ENCODE measurements at regions not wholly inside any gene's neighbourhood (a gene's known extent, or its start where the extent isn't known, plus 50 kb on each side); places are given as distances from the start of the nearest gene placed in this dataset.

DNA sequence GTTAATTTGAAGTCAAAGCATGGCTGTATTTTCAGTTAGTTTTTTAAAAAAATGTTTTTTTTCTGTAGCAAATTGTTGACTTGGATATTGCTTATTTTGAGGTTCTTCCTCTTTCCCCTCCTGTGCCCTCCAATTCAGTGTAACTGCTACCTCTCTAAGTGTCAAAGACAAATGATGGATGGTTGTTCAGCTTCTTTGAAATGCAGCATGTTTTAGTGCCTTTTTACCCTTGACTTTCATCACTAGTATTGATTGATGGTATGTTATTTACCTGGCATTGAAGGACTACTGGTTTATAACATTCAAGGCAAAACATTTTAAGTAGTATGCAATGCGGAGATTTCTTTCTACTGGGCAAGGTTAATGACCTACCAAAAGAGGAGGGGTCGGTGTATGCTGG, 281.0 kb upstream of the FAT1 start:
- WGBS (ENCODE audit: extremely low coverage, insufficient read length, low lambda C conversion rate) = no CpG with 5 or more reads among the region's 2 CpGs
- TF ChIP-seq, protein P1, sequence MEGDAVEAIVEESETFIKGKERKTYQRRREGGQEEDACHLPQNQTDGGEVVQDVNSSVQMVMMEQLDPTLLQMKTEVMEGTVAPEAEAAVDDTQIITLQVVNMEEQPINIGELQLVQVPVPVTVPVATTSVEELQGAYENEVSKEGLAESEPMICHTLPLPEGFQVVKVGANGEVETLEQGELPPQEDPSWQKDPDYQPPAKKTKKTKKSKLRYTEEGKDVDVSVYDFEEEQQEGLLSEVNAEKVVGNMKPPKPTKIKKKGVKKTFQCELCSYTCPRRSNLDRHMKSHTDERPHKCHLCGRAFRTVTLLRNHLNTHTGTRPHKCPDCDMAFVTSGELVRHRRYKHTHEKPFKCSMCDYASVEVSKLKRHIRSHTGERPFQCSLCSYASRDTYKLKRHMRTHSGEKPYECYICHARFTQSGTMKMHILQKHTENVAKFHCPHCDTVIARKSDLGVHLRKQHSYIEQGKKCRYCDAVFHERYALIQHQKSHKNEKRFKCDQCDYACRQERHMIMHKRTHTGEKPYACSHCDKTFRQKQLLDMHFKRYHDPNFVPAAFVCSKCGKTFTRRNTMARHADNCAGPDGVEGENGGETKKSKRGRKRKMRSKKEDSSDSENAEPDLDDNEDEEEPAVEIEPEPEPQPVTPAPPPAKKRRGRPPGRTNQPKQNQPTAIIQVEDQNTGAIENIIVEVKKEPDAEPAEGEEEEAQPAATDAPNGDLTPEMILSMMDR (conservative IDR thresholded peaks at IDR 0.05) = no peak

More for the DNA sequence above, 281.0 kb upstream of the FAT1 start:
- Histone ChIP-seq H2AK5ac (ENCODE audit: insufficient read length, low read length) (no peak overlapping the region), H3K23ac (ENCODE audit: insufficient read length, low read depth, low read length) (no peak overlapping the region), H3K4me1 (ENCODE audit: insufficient read depth, low read length) (no peaks in the 10 kb centered on the region), H3K27ac (ENCODE audit: insufficient read length, low read depth, low read length) (no peak overlapping the region), H3K9ac (ENCODE audit: extremely low read depth, insufficient read length, low read length) (no peak overlapping the region), H3K23me2 (ENCODE audit: insufficient read length, low read depth, low read length, poor library complexity, severe bottlenecking) (no peaks in the 10 kb centered on the region), H3K79me1 (ENCODE audit: insufficient read depth, low read depth, low read length, poor library complexity, severe bottlenecking) (no peaks in the 10 kb centered on the region), H3K27me3 (ENCODE audit: insufficient read depth, low read length) (no peaks in the 10 kb centered on the region), H2BK5ac (ENCODE audit: insufficient read length, low read length) (no peak overlapping the region), H3K9me3 (ENCODE audit: control insufficient read depth, low read depth, low read length) (no peaks in the 10 kb centered on the region), H3K18ac (ENCODE audit: insufficient read length, low read depth, low read length) (no peak overlapping the region), H3K14ac (ENCODE audit: insufficient read depth, low read length) (no peak overlapping the region), H2BK120ac (ENCODE audit: low read depth, low read length, poor library complexity, severe bottlenecking) (no peak overlapping the region), H2BK15ac (ENCODE audit: low read depth, low read length) (no peak overlapping the region), H2AFZ (ENCODE audit: low read length) (no peak overlapping the region), H2BK20ac (ENCODE audit: low read depth, low read length, poor library complexity, severe bottlenecking) (no peak overlapping the region), H2BK12ac (ENCODE audit: insufficient read length, low read depth, low read length) (no peak overlapping the region), H3T11ph (ENCODE audit: low read length) (no peak overlapping the region), H3K79me2 (ENCODE audit: insufficient read depth, low read length) (no peaks in the 10 kb centered on the region), H3K56ac (ENCODE audit: insufficient read length, low read depth, low read length) (no peak overlapping the region), H4K91ac (ENCODE audit: insufficient read length, low read depth, low read length) (no peak overlapping the region), H3K4me2 (ENCODE audit: insufficient read depth, insufficient read length, low read length) (no peak overlapping the region), H4K5ac (ENCODE audit: insufficient read length, low read depth, low read length) (no peak overlapping the region), H3K4ac (ENCODE audit: low read depth, low read length) (no peak overlapping the region), H4K20me1 (ENCODE audit: control insufficient read depth, insufficient read depth, insufficient read length) (no peaks in the 10 kb centered on the region), H4K8ac (replicated peaks; ENCODE audit: insufficient read length, low read depth, low read length) (no peak overlapping the region)
- Mint-ChIP-seq H3K4me3 (no peak overlapping the region), H3K4me1 (peaks cover 5 to 6% of the 10 kb centered on the region in 2 experiments; a peak in 2 of 4 replicates), H3K36me3 (ENCODE audit: insufficient read depth in 1 of 3, low read depth in 3 of 3) (no peaks in the 10 kb centered on the region), H3K27ac (no peak overlapping the region), H3K27me3 (ENCODE audit: low read depth) (no peaks in the 10 kb centered on the region), H3K9me3 (no peaks in the 10 kb centered on the region)
- no peak for DNase-seq
